Stomach (tissue), 8 donors: ENCODE measurements at regions not wholly inside any gene's neighbourhood (a gene's known extent, or its start where the extent isn't known, plus 50 kb on each side); places are given as distances from the start of the nearest gene placed in this dataset.
"Not testable (repeated sequence)": the region's sequence is repeated elsewhere in the genome, so short reads cannot be mapped to it uniquely, and the experiment has no call there.

Experiments used
- DNase-seq, 2 donors: peaks; one replicate each; pipeline versions ENCODE4 v3.0.0 to v3.0.0-alpha.2; 2013 to 2019
- H3K27ac ChIP-seq, 5 donors: fragments of 200-600 bp in 4 of 5; sonication (generic) in 4 of 5; one replicate each; pipeline ENCODE4 v1.5.1; 2013 to 2019; ENCODE audit warnings: mild to moderate bottlenecking in 1 of 5, moderate library complexity in 1 of 5
- H3K27me3 ChIP-seq, 3 donors: fragments of 200-600 bp; sonication (generic); one replicate each; pipeline ENCODE4 v1.5.1; 2017 to 2019; ENCODE audit warnings: mixed run types in 1 of 3
- H3K36me3 ChIP-seq, 4 donors: fragments of 200-600 bp; sonication (generic); 1 replicate in 3 of 4; 2 replicates in 1 of 4; pipeline ENCODE4 v1.5.1; 2016 to 2019
- H3K4me1 ChIP-seq, 4 donors: fragments of 200-600 bp; sonication (generic); one replicate each; pipeline ENCODE4 v1.5.1; 2016 to 2019
- H3K4me3 ChIP-seq, 4 donors: fragments of 200-600 bp; sonication (generic) in 3 of 4; one replicate each; pipeline ENCODE4 v1.5.1; 2016 to 2019; ENCODE audit warnings: mild to moderate bottlenecking in 1 of 4
- H3K9me3 ChIP-seq, 4 donors: fragments of 200-600 bp; sonication (generic); one replicate each; pipeline ENCODE4 v1.5.1; 2016 to 2019
- CTCF ChIP-seq, 7 experiments: fragments of 450-650 bp in 4 of 7; fragments of 200-600 bp in 3 of 7; sonication (generic) in 3 of 7; IDR thresholded peaks; one replicate each; pipeline ENCODE4 v1.5.1; 2016 to 2019; ENCODE audit warnings: antibody characterized with exemption in 7 of 7, control low read depth in 2 of 7, mild to moderate bottlenecking in 1 of 7
- EP300 ChIP-seq: sonication (generic); formaldehyde crosslinking; IDR thresholded peaks from one replicate; pipeline ENCODE4 v1.6.1; 2017; ENCODE audit warnings: antibody characterized with exemption
- POLR2A ChIP-seq, 4 donors: fragments of 450-650 bp; IDR thresholded peaks; one replicate each; pipeline ENCODE4 v1.6.1; 2016; ENCODE audit warnings: antibody characterized with exemption in 4 of 4, control low read depth in 2 of 4, mild to moderate bottlenecking in 1 of 4, moderate library complexity in 1 of 4
- POLR2AphosphoS5 ChIP-seq, 3 donors: sonication (generic); formaldehyde crosslinking; IDR thresholded peaks; one replicate each; pipeline ENCODE4 v1.6.1; 2016; ENCODE audit warnings: antibody characterized with exemption in 3 of 3
- WGBS, 5 donors: extraction: QIAGEN DNeasy Blood & Tissue Kit in 3 of 5; methylation state at CpG; one replicate each; pipeline versions ENCODE4 v1.1.5 to v1.1.7; 2013 to 2018; 5-methylcytosine and 5-hydroxymethylcytosine counted together
- intact Hi-C: fragments of 100-400 bp; cut with DNase I; formaldehyde crosslinking; loops from one replicate; pipeline ENCODE4 v1.15.1; 2023; ENCODE audit warnings: low total_unique reads
- donor health status: healthy with polysubstance abuse.
- donor health status: Bipolar disorder and iron deficiency.
- donor health status: healthy.

GRCh38 chr4:181830404-181831035, 412.7 kb upstream of the TENM3 start:
- H3K27me3 ChIP-seq, result no peaks in the 10 kb centered on the region
- no peak overlapping the region for H3K27ac ChIP-seq
- intact Hi-C loops, result no loop called here
- WGBS, 5 donors, result 52 to 68% (median 60%) methylated on average over 5 to 6 of the region's 6 CpGs
- H3K4me1 ChIP-seq, result no peaks in the 10 kb centered on the region
- H3K9me3 ChIP-seq, result no peaks in the 10 kb centered on the region
- TF ChIP-seq EP300, result no peak
- no peak overlapping the region for H3K4me3 ChIP-seq
- no peak for DNase-seq
- H3K36me3 ChIP-seq, result no peaks in the 10 kb centered on the region

DNA sequence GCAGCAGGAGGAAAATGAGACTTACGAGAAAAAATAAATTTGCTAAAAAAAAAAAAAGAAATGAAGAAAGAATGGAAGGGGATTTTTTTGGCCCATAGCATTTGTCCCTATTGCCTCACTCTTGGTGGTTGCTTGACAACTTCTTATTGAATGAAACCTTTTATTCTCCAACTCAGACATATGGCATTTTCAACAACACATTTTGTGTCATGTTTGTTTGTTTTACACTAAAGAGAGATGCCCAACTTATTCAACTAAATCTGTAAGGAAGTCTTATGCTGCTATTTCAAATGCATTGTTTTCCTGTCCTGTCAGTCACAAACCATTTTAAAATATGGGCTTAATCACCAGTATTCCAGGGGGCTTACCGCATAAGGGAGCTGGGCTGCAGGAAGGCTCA, 409.1 kb upstream of the TENM3 start:
- H3K27me3 ChIP-seq, result no peaks in the 10 kb centered on the region
- H3K9me3 ChIP-seq, result no peaks in the 10 kb centered on the region
- no peak overlapping the region for H3K4me3 ChIP-seq
- H3K36me3 ChIP-seq, result no peaks in the 10 kb centered on the region
- 88 to 96% (median 95%) methylated on average over 2 of the region's 2 CpGs for WGBS, 5 donors
- no peak overlapping the region for H3K27ac ChIP-seq
- no peak for DNase-seq
- intact Hi-C loops, result no loop called here
- H3K4me1 ChIP-seq, result no peaks in the 10 kb centered on the region
- no peak for TF ChIP-seq EP300
- no peak for TF ChIP-seq POLR2AphosphoS5 (IDR thresholded peaks at IDR 0.05)
- no peak for TF ChIP-seq CTCF (IDR thresholded peaks at IDR 0.05)
- no peak for TF ChIP-seq POLR2A (IDR thresholded peaks at IDR 0.05)

GRCh38 chr4:181835348-181835747, 407.9 kb upstream of the TENM3 start:
- WGBS, 5 donors, result 73 to 78% (median 75%) methylated on average over 5 of the region's 5 CpGs

DNA sequence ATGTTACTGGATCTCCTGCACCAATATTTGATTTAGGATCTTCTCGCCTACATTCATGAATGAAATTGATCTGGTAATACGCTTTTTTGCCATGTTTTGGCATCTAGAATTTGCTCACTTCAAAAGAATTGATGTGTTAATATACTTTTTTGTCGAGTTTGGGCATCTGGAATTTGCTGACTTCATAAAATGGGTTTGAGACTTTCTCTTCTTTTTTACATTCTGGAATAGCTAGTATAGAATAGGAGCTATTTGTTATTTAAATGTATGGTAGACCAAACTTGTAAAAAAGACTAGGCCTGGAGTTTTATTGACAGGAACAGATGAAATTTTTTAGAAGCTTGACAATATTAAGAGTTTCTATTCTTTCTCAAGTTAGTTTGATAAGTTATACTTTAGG, 404.9 kb upstream of the TENM3 start:
- no peaks in the 10 kb centered on the region for H3K27me3 ChIP-seq
- intact Hi-C loops, result no loop called here
- no peaks in the 10 kb centered on the region for H3K36me3 ChIP-seq
- 79 to 85% (median 83%) methylated on average over 3 of the region's 3 CpGs for WGBS, 5 donors
- no peak overlapping the region for H3K27ac ChIP-seq
- DNase-seq, result no peak
- no peaks in the 10 kb centered on the region for H3K9me3 ChIP-seq
- TF ChIP-seq POLR2A (IDR thresholded peaks at IDR 0.05) (no peak), EP300 (no peak), CTCF (IDR thresholded peaks at IDR 0.05) (no peak), POLR2AphosphoS5 (IDR thresholded peaks at IDR 0.05) (no peak)
- no peaks in the 10 kb centered on the region for H3K4me1 ChIP-seq
- no peak overlapping the region for H3K4me3 ChIP-seq

More at GRCh38 chr4:181835348-181835747, 407.9 kb upstream of the TENM3 start:
- Histone ChIP-seq H3K36me3 (no peaks in the 10 kb centered on the region), H3K27me3 (no peaks in the 10 kb centered on the region), H3K9me3 (no peaks in the 10 kb centered on the region), H3K27ac (no peak overlapping the region), H3K4me3 (no peak overlapping the region), H3K4me1 (no peaks in the 10 kb centered on the region)
- DNase-seq, result no peak
- intact Hi-C loops, result no loop called here
- no peak for TF ChIP-seq POLR2AphosphoS5 (IDR thresholded peaks at IDR 0.05)
- TF ChIP-seq POLR2A (IDR thresholded peaks at IDR 0.05), result no peak
- TF ChIP-seq CTCF (IDR thresholded peaks at IDR 0.05), result no peak
- TF ChIP-seq EP300, result no peak

- H3K27me3 ChIP-seq, H3K27ac ChIP-seq, DNase-seq, intact Hi-C loops, H3K4me3 ChIP-seq, H3K36me3 ChIP-seq, H3K4me1 ChIP-seq, H3K9me3 ChIP-seq: not testable (repeated sequence)
- WGBS, 5 donors, result 81 to 94% (median 92%) methylated on average over 14 of the region's 14 CpGs
Measured at GRCh38 chr4:181843797-181844196, 399.4 kb upstream of the TENM3 start.
